SU-DHL-6 (cell line): ENCODE measurements at regions not wholly inside any gene's neighbourhood (a gene's known extent, or its start where the extent isn't known, plus 50 kb on each side); places are given as distances from the start of the nearest gene placed in this dataset.
A peak's percentile ranks its signal among the peaks of the same experiment; 100 is the strongest.

Experiments
- H2AFZ ChIP-seq: fragments of 200-600 bp; sonication (generic); 2 replicates; pipeline ENCODE4 v1.6.1; 2014; ENCODE audit warnings: low read depth, mild to moderate bottlenecking, moderate library complexity, mixed read lengths, antibody characterized with exemption, low read length; ENCODE audit not compliant: severe bottlenecking
- H3F3A ChIP-seq: fragments of 200-600 bp; shearing (Covaris generic); 2 replicates; pipeline ENCODE4 v1.6.0; 2016; ENCODE audit warnings: antibody characterized with exemption, mild to moderate bottlenecking; ENCODE audit not compliant: insufficient read depth
- H3K27ac ChIP-seq: fragments of 200-600 bp; sonication (generic); 2 replicates; pipeline ENCODE4 v1.5.1; 2016; ENCODE audit warnings: low read depth, mild to moderate bottlenecking, low read length, moderate library complexity, mixed read lengths
- H3K27me3 ChIP-seq: fragments of 200-600 bp; sonication (generic), shearing (Covaris generic); 2 replicates; pipeline ENCODE4 v1.6.0; 2014; ENCODE audit warnings: mild to moderate bottlenecking, low read length
- H3K36me3 ChIP-seq: fragments of 200-600 bp; sonication (generic); 2 replicates; pipeline ENCODE4 v1.6.1; 2014; ENCODE audit warnings: mild to moderate bottlenecking, low read length, mixed read lengths
- H3K4me2 ChIP-seq: fragments of 300-600, 200-600 bp; shearing (Covaris generic), sonication (generic); 2 replicates; pipeline ENCODE4 v1.6.0; 2014; ENCODE audit warnings: low read length, low read depth, mild to moderate bottlenecking; ENCODE audit not compliant: poor library complexity, severe bottlenecking
- H3K4me3 ChIP-seq: fragments of 200-600 bp; sonication (generic); 2 replicates; pipeline ENCODE4 v1.5.1; 2014; ENCODE audit warnings: antibody characterized with exemption, low read length, mild to moderate bottlenecking, mixed read lengths; ENCODE audit not compliant: insufficient read depth, poor library complexity, severe bottlenecking
- H3K79me2 ChIP-seq: fragments of 200-600 bp; sonication (generic); 2 replicates; pipeline ENCODE4 v1.6.1; 2014; ENCODE audit warnings: mild to moderate bottlenecking, low read length, moderate library complexity; ENCODE audit not compliant: insufficient read depth
- H3K9ac ChIP-seq: fragments of 200-600 bp; sonication (generic); 2 replicates; pipeline ENCODE4 v1.7.0; 2014; ENCODE audit warnings: mild to moderate bottlenecking, low read length
- H3K9me2 ChIP-seq: fragments of 200-600 bp; sonication (generic); replicated peaks from 2 replicates; pipeline ENCODE4 v1.6.1; 2014; ENCODE audit warnings: low read length; ENCODE audit not compliant: insufficient read depth
- H3K9me3 ChIP-seq: fragments of 200-600 bp; sonication (generic); 2 replicates; pipeline ENCODE4 v1.6.1; 2014; ENCODE audit warnings: low read length, mixed read lengths; ENCODE audit not compliant: insufficient read depth
- H4K20me1 ChIP-seq: fragments of 200-600 bp; sonication (generic); 2 replicates; pipeline ENCODE4 v1.6.1; 2014; ENCODE audit warnings: low read depth, mild to moderate bottlenecking, antibody characterized with exemption, low read length, moderate library complexity, mixed read lengths
- EZH2phosphoT487 ChIP-seq: fragments of 200-600 bp; sonication (generic), shearing (Covaris generic); conservative IDR thresholded peaks from 2 replicates; pipeline ENCODE4 v1.6.1; 2018; ENCODE audit warnings: mild to moderate bottlenecking, antibody characterized with exemption, low read length, moderate library complexity, mixed read lengths
- TF ChIP-seq, protein P1 (sequence below): fragments of 200-600 bp; sonication (generic); IDR thresholded peaks from one replicate; pipeline ENCODE4 v1.5.1; 2017; ENCODE audit warnings: antibody characterized with exemption, mild to moderate bottlenecking, low read length, moderate library complexity; ENCODE audit not compliant: insufficient read depth, poor library complexity, severe bottlenecking

DNA sequence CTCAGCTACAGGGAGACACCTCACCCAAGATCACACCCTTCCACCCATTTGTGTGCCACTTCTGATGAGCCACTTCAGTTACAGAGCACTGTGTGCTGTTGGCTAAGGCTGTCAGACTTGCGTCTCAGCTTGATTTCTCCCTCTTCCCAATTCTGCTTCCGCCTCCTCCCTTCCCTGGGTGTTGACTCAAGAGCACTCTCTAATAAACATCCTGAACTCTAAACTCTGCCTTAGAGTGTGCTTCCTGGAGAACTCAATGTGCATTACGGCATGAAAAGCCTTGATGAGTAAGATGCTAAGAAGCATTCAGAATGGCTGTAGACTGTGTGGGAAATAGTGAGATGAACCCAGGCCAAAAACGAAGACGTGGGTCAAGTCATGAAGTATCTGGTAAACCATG is 54.9 kb upstream of the S1PR1 start:
- no peak overlapping the region for H3K4me2 ChIP-seq
- H3K27ac ChIP-seq, result no peak overlapping the region
- no peaks in the 10 kb centered on the region for H3K9me3 ChIP-seq
- no peak overlapping the region for H2AFZ ChIP-seq
- H3K9ac ChIP-seq, result no peak overlapping the region
- no peaks in the 10 kb centered on the region for H3K9me2 ChIP-seq
- no peaks in the 10 kb centered on the region for H3F3A ChIP-seq
- H4K20me1 ChIP-seq, result no peaks in the 10 kb centered on the region
- H3K36me3 ChIP-seq, result no peaks in the 10 kb centered on the region
- TF ChIP-seq, protein P1, sequence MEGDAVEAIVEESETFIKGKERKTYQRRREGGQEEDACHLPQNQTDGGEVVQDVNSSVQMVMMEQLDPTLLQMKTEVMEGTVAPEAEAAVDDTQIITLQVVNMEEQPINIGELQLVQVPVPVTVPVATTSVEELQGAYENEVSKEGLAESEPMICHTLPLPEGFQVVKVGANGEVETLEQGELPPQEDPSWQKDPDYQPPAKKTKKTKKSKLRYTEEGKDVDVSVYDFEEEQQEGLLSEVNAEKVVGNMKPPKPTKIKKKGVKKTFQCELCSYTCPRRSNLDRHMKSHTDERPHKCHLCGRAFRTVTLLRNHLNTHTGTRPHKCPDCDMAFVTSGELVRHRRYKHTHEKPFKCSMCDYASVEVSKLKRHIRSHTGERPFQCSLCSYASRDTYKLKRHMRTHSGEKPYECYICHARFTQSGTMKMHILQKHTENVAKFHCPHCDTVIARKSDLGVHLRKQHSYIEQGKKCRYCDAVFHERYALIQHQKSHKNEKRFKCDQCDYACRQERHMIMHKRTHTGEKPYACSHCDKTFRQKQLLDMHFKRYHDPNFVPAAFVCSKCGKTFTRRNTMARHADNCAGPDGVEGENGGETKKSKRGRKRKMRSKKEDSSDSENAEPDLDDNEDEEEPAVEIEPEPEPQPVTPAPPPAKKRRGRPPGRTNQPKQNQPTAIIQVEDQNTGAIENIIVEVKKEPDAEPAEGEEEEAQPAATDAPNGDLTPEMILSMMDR, result no peak
- no peak for TF ChIP-seq EZH2phosphoT487
- no peaks in the 10 kb centered on the region for H3K27me3 ChIP-seq
- H3K4me3 ChIP-seq, result no peak overlapping the region
- no peaks in the 10 kb centered on the region for H3K79me2 ChIP-seq

DNA sequence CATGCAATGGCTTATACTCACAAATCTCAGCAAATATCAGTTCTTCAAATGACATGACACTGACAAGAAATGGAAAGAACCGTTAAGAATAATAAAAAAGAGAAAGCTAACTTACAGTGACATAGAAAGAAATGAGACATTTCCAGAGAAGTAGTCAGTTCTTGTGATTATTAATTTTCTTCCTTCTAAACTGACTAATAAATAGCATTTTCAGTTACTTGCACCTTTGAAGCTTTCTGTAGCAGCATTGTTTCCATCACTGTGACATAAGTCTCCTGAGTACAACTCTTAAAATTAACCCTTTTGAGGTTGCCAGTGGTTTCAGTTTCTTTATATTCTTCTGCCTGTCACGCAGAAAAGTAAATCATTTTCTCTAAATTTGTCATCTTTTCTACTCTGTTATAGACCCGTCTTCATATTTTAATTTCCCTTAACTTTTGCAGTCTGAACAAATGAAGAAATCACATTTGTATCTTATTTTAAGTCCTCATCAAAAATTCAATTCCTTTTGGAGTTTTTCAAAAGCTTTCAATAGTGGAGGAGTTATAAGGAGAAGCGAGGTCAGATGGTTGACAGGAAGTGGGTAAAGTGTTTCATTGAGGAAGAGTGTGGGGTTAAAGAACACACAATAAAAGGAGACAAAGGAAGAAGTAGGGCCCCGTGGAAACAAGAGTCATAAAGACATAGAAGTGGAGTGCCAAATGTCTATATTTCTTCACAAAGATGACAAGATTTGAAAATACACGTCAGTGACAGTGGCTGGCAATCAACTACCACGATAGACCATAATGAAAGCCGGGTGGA is 57.9 kb upstream of the S1PR1 start:
- peak overlapping the region; percentile 35 for H3K4me2 ChIP-seq
- TF ChIP-seq, protein P1, result no peak
- no peak for TF ChIP-seq EZH2phosphoT487
- H3K4me3 ChIP-seq, result no peak overlapping the region
- H2AFZ ChIP-seq, result peak overlapping the region; percentile 40
- no peak overlapping the region for H3K9ac ChIP-seq
- H3K27me3 ChIP-seq, result no peaks in the 10 kb centered on the region
- H3K27ac ChIP-seq, result no peak overlapping the region
- no peaks in the 10 kb centered on the region for H3K79me2 ChIP-seq
- no peaks in the 10 kb centered on the region for H3K36me3 ChIP-seq
- H4K20me1 ChIP-seq, result no peaks in the 10 kb centered on the region
- no peaks in the 10 kb centered on the region for H3K9me2 ChIP-seq
- no peaks in the 10 kb centered on the region for H3K9me3 ChIP-seq
- no peaks in the 10 kb centered on the region for H3F3A ChIP-seq

DNA sequence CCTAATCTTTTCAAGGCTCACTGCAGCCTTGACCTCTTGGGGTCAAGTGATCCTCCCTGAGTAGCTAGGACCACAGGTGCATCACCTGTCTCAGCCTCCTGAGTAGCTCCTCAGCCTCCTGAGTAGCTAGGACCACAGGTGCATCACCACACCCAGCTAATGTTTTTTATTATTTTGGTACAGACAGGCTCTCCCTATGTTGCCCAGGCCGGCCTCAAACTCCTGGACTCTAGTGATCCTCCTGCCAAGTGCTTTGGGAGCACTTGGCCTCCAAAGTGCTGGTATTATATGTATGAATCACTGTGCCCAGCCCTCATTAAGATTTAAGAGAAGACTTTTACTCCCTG is 58.5 kb upstream of the S1PR1 start:
- TF ChIP-seq, protein P1, result no peak
- TF ChIP-seq EZH2phosphoT487, result no peak
- Histone ChIP-seq H4K20me1 (no peaks in the 10 kb centered on the region), H2AFZ (no peak overlapping the region), H3K9me3 (no peaks in the 10 kb centered on the region), H3K36me3 (no peaks in the 10 kb centered on the region), H3K4me2 (peak overlapping the region; percentile 35), H3K27ac (no peak overlapping the region), H3K9me2 (no peaks in the 10 kb centered on the region), H3K79me2 (no peaks in the 10 kb centered on the region), H3K9ac (no peak overlapping the region), H3K27me3 (no peaks in the 10 kb centered on the region), H3F3A (no peaks in the 10 kb centered on the region), H3K4me3 (no peak overlapping the region)
